ENCODE measurements at regions not wholly inside any gene's neighbourhood (a gene's known extent, or its start where the extent isn't known, plus 50 kb on each side); places are given as distances from the start of the nearest gene placed in this dataset.
A peak's percentile ranks its signal among the peaks of the same experiment; 100 is the strongest.

DNA sequence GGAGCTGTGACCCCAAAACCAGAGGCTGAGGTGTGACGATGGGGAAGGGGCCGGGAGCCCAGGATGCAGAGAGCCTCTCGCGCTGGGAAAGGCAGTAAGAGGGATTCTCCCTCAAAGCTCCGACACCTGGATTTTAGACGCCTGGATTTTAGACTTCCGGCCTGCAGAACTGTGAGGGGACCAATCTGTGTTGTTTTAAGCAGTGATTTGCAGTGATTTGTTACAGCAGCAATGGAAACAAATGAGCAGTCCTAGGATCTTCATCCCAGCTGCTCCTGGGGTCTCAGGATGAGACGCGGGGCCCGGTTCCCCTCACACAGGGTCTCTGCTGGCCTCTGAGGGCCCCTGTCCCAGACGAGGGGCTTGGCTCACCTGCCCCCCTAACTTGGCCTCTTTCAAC is 365.5 kb downstream of the THBS2 start:
- H3K27ac ChIP-seq = no peak overlapping the region
- TF ChIP-seq, protein P1, sequence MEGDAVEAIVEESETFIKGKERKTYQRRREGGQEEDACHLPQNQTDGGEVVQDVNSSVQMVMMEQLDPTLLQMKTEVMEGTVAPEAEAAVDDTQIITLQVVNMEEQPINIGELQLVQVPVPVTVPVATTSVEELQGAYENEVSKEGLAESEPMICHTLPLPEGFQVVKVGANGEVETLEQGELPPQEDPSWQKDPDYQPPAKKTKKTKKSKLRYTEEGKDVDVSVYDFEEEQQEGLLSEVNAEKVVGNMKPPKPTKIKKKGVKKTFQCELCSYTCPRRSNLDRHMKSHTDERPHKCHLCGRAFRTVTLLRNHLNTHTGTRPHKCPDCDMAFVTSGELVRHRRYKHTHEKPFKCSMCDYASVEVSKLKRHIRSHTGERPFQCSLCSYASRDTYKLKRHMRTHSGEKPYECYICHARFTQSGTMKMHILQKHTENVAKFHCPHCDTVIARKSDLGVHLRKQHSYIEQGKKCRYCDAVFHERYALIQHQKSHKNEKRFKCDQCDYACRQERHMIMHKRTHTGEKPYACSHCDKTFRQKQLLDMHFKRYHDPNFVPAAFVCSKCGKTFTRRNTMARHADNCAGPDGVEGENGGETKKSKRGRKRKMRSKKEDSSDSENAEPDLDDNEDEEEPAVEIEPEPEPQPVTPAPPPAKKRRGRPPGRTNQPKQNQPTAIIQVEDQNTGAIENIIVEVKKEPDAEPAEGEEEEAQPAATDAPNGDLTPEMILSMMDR (conservative IDR thresholded peaks at IDR 0.05) = no peak
- no peak for TF ChIP-seq ZFX (IDR thresholded peaks at IDR 0.05)

DNA sequence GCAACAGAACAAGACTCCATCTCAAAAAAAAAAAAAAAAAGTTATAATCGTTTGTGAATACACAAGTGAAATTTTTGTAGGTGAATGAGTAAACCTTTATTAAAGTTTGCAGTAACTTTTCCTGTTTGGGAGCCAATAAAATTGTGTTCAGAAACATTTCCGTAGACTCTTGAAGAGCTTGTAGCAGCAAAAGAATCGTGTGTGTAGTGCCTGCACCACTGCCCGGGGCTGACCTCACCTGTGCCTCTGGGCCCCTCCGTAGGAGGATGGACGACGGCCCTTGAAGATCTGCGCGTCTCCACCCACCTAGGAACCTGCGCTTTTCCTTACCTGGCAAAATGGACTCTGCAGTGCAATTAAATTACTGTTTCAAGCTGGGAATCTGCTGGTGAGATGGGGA is 366.0 kb downstream of the THBS2 start:
- no peak for TF ChIP-seq ZFX (IDR thresholded peaks at IDR 0.05)
- TF ChIP-seq, protein P1 (conservative IDR thresholded peaks at IDR 0.05) = no peak
- no peak overlapping the region for H3K27ac ChIP-seq

DNA sequence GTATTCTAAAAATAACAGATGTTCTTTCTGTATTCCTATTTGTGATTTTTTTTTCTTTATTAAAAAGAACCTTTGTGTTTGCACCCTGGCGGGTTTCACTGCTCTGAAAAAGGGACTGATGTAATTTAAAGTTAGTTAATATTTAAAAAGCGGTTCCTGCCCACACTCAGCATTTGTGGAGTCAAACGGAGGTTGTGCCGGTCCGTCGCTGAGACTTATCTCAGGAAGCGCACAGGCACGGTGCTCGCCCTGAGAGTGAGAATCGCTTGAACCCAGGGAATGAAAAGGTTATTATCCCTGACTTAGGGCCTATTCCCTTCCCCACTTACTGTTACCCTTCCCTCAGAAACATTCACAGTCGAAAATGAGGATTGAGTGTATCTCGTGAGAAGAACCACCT is 366.7 kb downstream of the THBS2 start:
- no peak overlapping the region for H3K27ac ChIP-seq
- TF ChIP-seq, protein P1 (conservative IDR thresholded peaks at IDR 0.05) = no peak
- no peak for TF ChIP-seq ZFX (IDR thresholded peaks at IDR 0.05)

DNA sequence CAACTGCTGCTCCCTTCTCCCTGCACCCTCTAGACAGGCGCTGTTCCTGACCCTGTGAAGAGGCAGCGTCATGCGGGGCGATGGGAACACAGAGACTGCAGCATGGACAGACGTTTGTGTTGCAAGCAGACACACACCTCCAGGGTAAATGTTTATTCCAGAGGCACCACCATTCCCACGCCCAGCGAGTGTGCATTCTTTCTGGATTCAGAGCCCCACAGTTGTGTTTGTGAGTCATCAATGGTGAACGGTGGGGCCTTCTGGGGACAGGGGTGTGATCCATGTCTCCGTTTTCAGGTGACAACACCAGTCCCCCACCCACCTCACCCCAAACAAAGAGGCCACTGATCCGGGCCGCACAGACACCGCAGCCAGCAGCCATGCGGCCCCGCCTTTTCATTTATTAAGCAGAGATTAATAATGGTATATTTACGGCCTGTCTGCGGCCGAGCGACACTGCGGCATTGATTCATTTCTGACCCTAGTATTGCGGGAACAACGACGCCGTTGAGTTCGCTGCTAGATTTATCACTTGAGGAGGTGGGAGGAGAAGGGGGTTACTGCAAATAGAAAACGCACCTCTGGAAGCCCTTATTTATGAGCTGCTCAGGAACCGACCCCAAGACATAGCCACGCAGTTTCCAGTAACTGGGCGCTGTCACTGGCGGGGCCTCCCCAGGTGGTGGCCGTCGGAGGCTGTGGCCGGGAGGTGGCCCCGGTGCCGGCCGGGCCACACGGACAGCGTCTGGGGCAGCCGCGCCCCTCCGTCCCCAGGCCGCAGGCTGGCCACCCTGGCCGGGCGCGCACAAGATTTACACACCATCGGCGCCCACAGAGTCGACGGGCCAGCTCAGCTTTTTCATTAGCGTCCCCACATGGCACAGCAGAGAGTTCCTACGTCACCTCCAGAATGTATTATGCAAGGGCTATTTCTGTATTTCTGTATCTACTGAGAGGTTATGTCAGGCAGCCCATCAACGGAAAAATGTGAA is 367.6 kb downstream of the THBS2 start:
- no peak overlapping the region for H3K27ac ChIP-seq
- TF ChIP-seq, protein P1 (conservative IDR thresholded peaks at IDR 0.05) = no peak
- TF ChIP-seq ZFX (IDR thresholded peaks at IDR 0.05) = no peak

DNA sequence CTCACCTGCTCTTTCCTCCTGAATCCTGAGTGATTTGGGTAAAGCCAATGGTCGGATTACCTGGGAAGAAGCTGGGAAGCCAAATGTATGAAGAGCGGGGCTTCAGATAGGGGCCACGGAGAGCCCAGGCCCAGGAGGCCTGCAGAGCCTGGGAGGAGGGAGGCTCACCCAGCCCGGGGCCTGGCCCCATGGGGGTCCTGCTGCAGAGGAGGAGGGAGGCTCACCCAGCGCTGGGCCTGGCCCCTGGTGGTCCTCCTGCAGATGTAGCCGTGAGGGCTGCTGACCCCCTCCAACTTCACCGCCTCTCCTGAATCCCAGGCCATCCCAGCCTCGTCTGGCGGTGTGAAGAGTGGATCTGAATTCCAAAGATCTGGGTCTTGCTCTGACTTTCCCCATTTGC is 368.4 kb downstream of the THBS2 start:
- H3K27ac ChIP-seq = no peak overlapping the region
- TF ChIP-seq ZFX (IDR thresholded peaks at IDR 0.05) = no peak
- TF ChIP-seq, protein P1 (conservative IDR thresholded peaks at IDR 0.05) = no peak

DNA sequence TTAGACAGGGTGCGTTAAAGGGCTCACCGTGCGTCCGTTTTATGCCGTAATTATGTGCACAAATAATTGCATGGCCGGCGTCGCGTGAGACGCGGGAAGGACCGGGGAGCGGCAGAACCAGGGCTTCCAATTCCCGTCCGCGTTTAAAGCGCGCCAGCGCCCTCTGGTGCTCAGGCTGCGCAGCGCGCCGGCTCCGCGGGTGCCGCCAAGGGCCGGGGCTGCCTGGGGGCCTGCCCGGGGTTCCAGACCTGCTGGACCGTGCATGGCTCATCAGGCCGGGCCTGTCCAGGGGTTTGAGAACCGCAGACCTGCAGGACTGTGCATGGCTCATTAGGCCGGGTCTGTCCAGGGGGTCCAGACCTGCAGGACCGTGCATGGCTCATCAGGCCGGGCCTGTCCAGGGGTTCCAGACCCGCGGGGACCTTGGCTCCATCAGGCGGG is 369.0 kb downstream of the THBS2 start:
- TF ChIP-seq ZFX (IDR thresholded peaks at IDR 0.05) = no peak
- TF ChIP-seq, protein P1 (conservative IDR thresholded peaks at IDR 0.05) = peak; percentile 93

DNA sequence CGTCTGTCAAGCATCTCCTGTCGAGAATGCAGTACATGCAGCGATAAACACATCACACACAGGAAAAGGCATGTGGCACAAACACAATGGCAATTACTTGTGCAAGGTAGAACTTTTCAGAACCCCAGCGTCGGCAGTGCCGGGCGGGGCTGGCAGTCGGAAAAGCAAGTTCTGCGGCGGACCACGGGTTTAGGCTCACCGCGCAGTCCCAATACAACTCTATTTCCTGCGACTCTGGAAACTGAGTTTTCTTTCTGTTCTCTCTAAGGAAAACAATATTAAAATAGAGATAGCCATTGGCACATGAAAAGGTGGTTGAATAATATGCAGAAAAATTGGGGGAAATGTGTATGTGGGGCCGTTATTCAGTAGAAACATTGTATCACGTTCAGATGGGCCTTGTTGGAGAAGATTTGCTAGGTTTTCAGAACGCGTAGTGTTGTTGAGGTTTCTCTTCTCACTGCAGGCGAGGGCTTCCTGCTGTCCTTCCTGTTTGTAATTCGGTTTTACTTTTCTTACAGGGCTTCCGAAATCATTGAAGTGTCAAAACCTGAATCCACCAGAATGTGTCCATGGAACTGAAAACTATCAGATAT is 369.5 kb downstream of the THBS2 start:
- TF ChIP-seq, protein P1 (conservative IDR thresholded peaks at IDR 0.05) = no peak
- no peak for TF ChIP-seq ZFX (IDR thresholded peaks at IDR 0.05)
- H3K27ac ChIP-seq = no peak overlapping the region

More for the DNA sequence above, 369.0 kb downstream of the THBS2 start:
- no peak overlapping the region for H3K27ac ChIP-seq
